ENCODE measurements at regions not wholly inside any gene's neighbourhood (a gene's known extent, or its start where the extent isn't known, plus 50 kb on each side); places are given as distances from the start of the nearest gene placed in this dataset.

GRCh38 chr18:38460657-38461056 lies 895.1 kb upstream of the CELF4 start:
- H3K9ac ChIP-seq (replicated peaks in 1 of 4; ENCODE audit: extremely low read depth in 1 of 4, low read depth in 3 of 4, low read length in 3 of 4), result no peak overlapping the region
- no peak overlapping the region for H4K91ac ChIP-seq (replicated peaks; ENCODE audit: insufficient read length, low read length)
- no peak overlapping the region for H2BK120ac ChIP-seq (replicated peaks; ENCODE audit: low read depth, low read length)
- POLR2A ChIA-PET (ENCODE audit: partially characterized antibody), result no interaction called here
- CTCF ChIA-PET (ENCODE audit: partially characterized antibody), result no interaction called here
- H3K27ac ChIP-seq (ENCODE audit: low read depth, low read length), result no peak overlapping the region
- FAIRE-seq (no peak), DNase-seq (ENCODE audit: low read depth in 1 of 2, low spot score in 2 of 2) (no peak)
- no peak overlapping the region for H2AFZ ChIP-seq (ENCODE audit: low read length)
- H3K23me2 ChIP-seq (ENCODE audit: low read depth, low read length), result no peaks in the 10 kb centered on the region
- no peak overlapping the region for H4K8ac ChIP-seq (ENCODE audit: extremely low read depth, insufficient read depth, low read length)
- no peaks in the 10 kb centered on the region for H3K79me1 ChIP-seq (ENCODE audit: low read depth, low read length)
- no peaks in the 10 kb centered on the region for H3K36me3 ChIP-seq (ENCODE audit: control insufficient read depth in 2 of 4, insufficient read depth in 4 of 4, low read length in 3 of 4)
- no peak overlapping the region for H2BK12ac ChIP-seq (ENCODE audit: low read depth, low read length)
- H3K14ac ChIP-seq (ENCODE audit: insufficient read length), result no peak overlapping the region
- H2BK15ac ChIP-seq (ENCODE audit: low read length), result no peak overlapping the region
- no peak overlapping the region for H3K4ac ChIP-seq (replicated peaks; ENCODE audit: insufficient read length, low read depth, low read length)
- no peak overlapping the region for H2AK5ac ChIP-seq (ENCODE audit: low read depth, low read length)
- no peak overlapping the region for H3K23ac ChIP-seq (ENCODE audit: insufficient read length)
- no peaks in the 10 kb centered on the region; a peak in 1 of 7 replicates for H3K4me1 ChIP-seq (replicated peaks in 1 of 4; ENCODE audit: control insufficient read depth in 3 of 4, insufficient read depth in 4 of 4, low read length in 3 of 4)
- TF ChIP-seq POLR2A (IDR thresholded peaks at IDR 0.05; ENCODE audit: control extremely low read depth in 1 of 2, low read depth in 2 of 2, low read length in 2 of 2), result no peak
- no peak for TF ChIP-seq NRF1 (IDR thresholded peaks at IDR 0.05; ENCODE audit: low read depth, low read length)
- no peak for TF ChIP-seq TAF7 (optimal IDR thresholded peaks at IDR 0.05; ENCODE audit: borderline replicate concordance, low read depth, low read length)
- TF ChIP-seq GTF2F1 (IDR thresholded peaks at IDR 0.05; ENCODE audit: borderline replicate concordance, low read depth, low read length), result no peak
- TF ChIP-seq CTBP2 (IDR thresholded peaks at IDR 0.05; ENCODE audit: borderline replicate concordance, insufficient read depth, insufficient read length, low read length), result no peak
- no peak for TF ChIP-seq BCL11A (IDR thresholded peaks at IDR 0.05; ENCODE audit: low read depth in 2 of 2, low read length in 2 of 2)
- no peak for TF ChIP-seq CEBPB (IDR thresholded peaks at IDR 0.05; ENCODE audit: low read depth, low read length)
- TF ChIP-seq MAX (IDR thresholded peaks at IDR 0.05), result no peak
- TF ChIP-seq EP300 (IDR thresholded peaks at IDR 0.05; ENCODE audit: borderline replicate concordance in 1 of 2, low read depth in 2 of 2, low read length in 2 of 2), result no peak
- TF ChIP-seq SIRT6 (IDR thresholded peaks at IDR 0.05; ENCODE audit: low read length), result no peak
- no peak for TF ChIP-seq YY1 (IDR thresholded peaks at IDR 0.05; ENCODE audit: low read depth, low read length)
- no peak for TF ChIP-seq TAF1 (IDR thresholded peaks at IDR 0.05; ENCODE audit: low read depth, low read length)
- TF ChIP-seq RNF2 (IDR thresholded peaks at IDR 0.05; ENCODE audit: borderline replicate concordance, low read depth, low read length, missing control alignments, poor library complexity, severe bottlenecking), result no peak
- TF ChIP-seq CHD2 (IDR thresholded peaks at IDR 0.05; ENCODE audit: low read length), result no peak
- TF ChIP-seq TEAD4 (IDR thresholded peaks at IDR 0.05; ENCODE audit: low read depth, low read length), result no peak
- H2BK20ac ChIP-seq (ENCODE audit: low read length), result no peak overlapping the region
- no peaks in the 10 kb centered on the region for H3K27me3 ChIP-seq (replicated peaks in 1 of 4; ENCODE audit: control insufficient read depth in 3 of 4, extremely low read depth in 1 of 4, insufficient read depth in 3 of 4, low read length in 3 of 4)
- H3K4me3 ChIP-seq (ENCODE audit: extremely low read depth in 1 of 4, insufficient read depth in 2 of 4, low read depth in 3 of 4, low read length in 4 of 4), result no peak overlapping the region
- no peak overlapping the region for H4K5ac ChIP-seq (ENCODE audit: insufficient read length, low read depth, low read length)
- H4K20me1 ChIP-seq (replicated peaks in 1 of 2; ENCODE audit: control insufficient read depth in 1 of 2, insufficient read depth in 2 of 2, low read length in 2 of 2), result no peaks in the 10 kb centered on the region
- H3K4me2 ChIP-seq (ENCODE audit: insufficient read depth in 1 of 2, low read depth in 2 of 2, low read length in 2 of 2), result no peak overlapping the region
- no peaks in the 10 kb centered on the region for H3K9me3 ChIP-seq (ENCODE audit: insufficient read depth in 2 of 2, low read depth in 1 of 2, low read length in 1 of 2)
- H3K56ac ChIP-seq (replicated peaks; ENCODE audit: insufficient read length, low read depth, low read length), result no peak overlapping the region
- WGBS, 2 experiments (ENCODE audit: extremely low coverage in 1 of 2, insufficient coverage in 1 of 2, insufficient read length in 1 of 2, insufficient replicate concordance in 2 of 2, low coverage in 1 of 2, low lambda C conversion rate in 2 of 2, missing lambda C conversion rate in 1 of 2), result 100% methylated on average over 4 of the region's 4 CpGs; no CpG with 5 or more reads in 1 of the 2 experiments
- no peak overlapping the region for H3K18ac ChIP-seq (ENCODE audit: extremely low read depth, low read length)
- no peak overlapping the region for H2BK5ac ChIP-seq (ENCODE audit: low read depth, low read length)
- H3K79me2 ChIP-seq (ENCODE audit: control insufficient read depth in 1 of 2, insufficient read depth in 2 of 2, low read length in 2 of 2), result no peaks in the 10 kb centered on the region

Measured in H1 (cell line).